Thyroid gland (tissue), 4 donors: ENCODE measurements at regions not wholly inside any gene's neighbourhood (a gene's known extent, or its start where the extent isn't known, plus 50 kb on each side); places are given as distances from the start of the nearest gene placed in this dataset.

Experiments
- CTCF ChIP-seq, 6 experiments: fragments of 200-600 bp in 3 of 6; fragments of 450-650 bp in 3 of 6; sonication (generic) in 3 of 6; IDR thresholded peaks; one replicate each; pipeline ENCODE4 v1.5.1; 2016 to 2019; ENCODE audit warnings: antibody characterized with exemption in 6 of 6, mild to moderate bottlenecking in 2 of 6, inconsistent platforms in 1 of 6, moderate library complexity in 1 of 6
- POLR2A ChIP-seq, 2 donors: fragments of 450-650 bp; IDR thresholded peaks; one replicate each; pipeline ENCODE4 v1.6.1; 2017; ENCODE audit warnings: antibody characterized with exemption in 2 of 2, mild to moderate bottlenecking in 2 of 2, moderate library complexity in 1 of 2

DNA sequence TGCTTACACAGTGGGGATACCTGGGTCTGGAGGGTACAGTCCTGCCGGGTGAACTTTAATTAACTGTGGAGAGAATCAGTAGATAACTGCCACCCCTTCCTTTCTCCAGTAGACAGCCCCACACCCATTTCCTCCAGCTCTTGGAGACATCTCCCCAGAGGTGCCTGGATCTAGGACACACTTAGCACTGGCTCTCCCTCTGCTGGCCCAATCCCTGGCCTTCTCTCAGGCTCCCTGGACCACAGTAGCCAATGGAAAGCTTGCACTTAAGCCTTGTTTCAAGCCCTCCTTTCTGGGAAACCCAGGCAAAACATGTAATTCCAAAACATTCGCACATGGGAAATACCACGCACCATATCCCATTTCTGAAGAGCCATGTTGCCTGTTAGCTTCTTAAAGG, 169.2 kb upstream of the GAS1 start:
- TF ChIP-seq CTCF (IDR thresholded peaks at IDR 0.05) (no peak), POLR2A (IDR thresholded peaks at IDR 0.05) (no peak)
